ENCODE measurements at regions not wholly inside any gene's neighbourhood (a gene's known extent, or its start where the extent isn't known, plus 50 kb on each side); places are given as distances from the start of the nearest gene placed in this dataset.

DNA sequence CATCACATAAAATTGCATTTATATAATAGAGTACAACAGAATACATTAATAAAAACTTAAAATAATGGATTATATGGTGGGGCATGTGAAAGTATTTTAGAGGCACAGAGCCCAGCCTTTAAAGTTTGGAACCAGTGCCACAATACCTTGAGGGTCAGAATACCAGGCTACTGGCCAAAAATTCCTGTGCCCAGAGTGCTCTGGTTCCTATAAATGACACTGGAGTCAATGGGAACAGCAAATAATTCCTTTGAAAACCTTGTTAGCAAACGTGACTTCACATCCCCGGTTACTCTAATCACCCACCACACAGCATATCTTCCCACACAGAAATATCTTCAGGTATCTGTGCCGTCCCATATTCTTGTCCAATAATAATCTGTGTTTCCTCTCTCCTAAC, 1242.6 kb downstream of the DIAPH3 start:
- H3K4me1 ChIP-seq (ENCODE audit: insufficient read depth, insufficient read length): no peaks in the 10 kb centered on the region
- no peak for TF ChIP-seq YY1 (IDR thresholded peaks at IDR 0.05; ENCODE audit: insufficient read depth, insufficient read length)
- no peak for TF ChIP-seq ZNF274 (IDR thresholded peaks at IDR 0.05; ENCODE audit: low read depth, low read length)
- TF ChIP-seq SUZ12 (IDR thresholded peaks at IDR 0.05; ENCODE audit: extremely low read depth, insufficient read depth, insufficient read length): no peak
- no peaks in the 10 kb centered on the region for H3K9me3 ChIP-seq (ENCODE audit: insufficient read depth, low read length)
- H3K27me3 ChIP-seq (ENCODE audit: insufficient read depth, insufficient read length): no peaks in the 10 kb centered on the region
- H3K36me3 ChIP-seq (ENCODE audit: insufficient read depth, insufficient read length, low read length): no peaks in the 10 kb centered on the region
- DNase-seq (ENCODE audit: low read depth, low spot score): no peak
- no peak overlapping the region for H3K4me3 ChIP-seq (ENCODE audit: insufficient read length, low read depth)
- no peak overlapping the region for H3K9ac ChIP-seq (ENCODE audit: insufficient read length, low read depth)

- DNase-seq (ENCODE audit: low read depth, low spot score): no peak
- Histone ChIP-seq H3K9ac (ENCODE audit: insufficient read length, low read depth) (no peak overlapping the region), H3K27me3 (ENCODE audit: insufficient read depth, insufficient read length) (no peaks in the 10 kb centered on the region), H3K4me1 (ENCODE audit: insufficient read depth, insufficient read length) (no peaks in the 10 kb centered on the region), H3K4me3 (ENCODE audit: insufficient read length, low read depth) (no peak overlapping the region), H3K36me3 (ENCODE audit: insufficient read depth, insufficient read length, low read length) (no peaks in the 10 kb centered on the region), H3K9me3 (ENCODE audit: insufficient read depth, low read length) (no peaks in the 10 kb centered on the region)
- TF ChIP-seq YY1 (IDR thresholded peaks at IDR 0.05; ENCODE audit: insufficient read depth, insufficient read length): no peak
- TF ChIP-seq SUZ12 (IDR thresholded peaks at IDR 0.05; ENCODE audit: extremely low read depth, insufficient read depth, insufficient read length): no peak
- TF ChIP-seq ZNF274 (IDR thresholded peaks at IDR 0.05; ENCODE audit: low read depth, low read length): no peak
Measured at GRCh38 chr13:58926858-58927257, 1236.9 kb downstream of the DIAPH3 start.

GRCh38 chr13:58933475-58933874, 1230.3 kb downstream of the DIAPH3 start:
- no peak overlapping the region for H3K9ac ChIP-seq (ENCODE audit: insufficient read length, low read depth)
- H3K27me3 ChIP-seq (ENCODE audit: insufficient read depth, insufficient read length): no peaks in the 10 kb centered on the region
- H3K4me1 ChIP-seq (ENCODE audit: insufficient read depth, insufficient read length): no peaks in the 10 kb centered on the region
- no peaks in the 10 kb centered on the region for H3K9me3 ChIP-seq (ENCODE audit: insufficient read depth, low read length)
- H3K36me3 ChIP-seq (ENCODE audit: insufficient read depth, insufficient read length, low read length): no peaks in the 10 kb centered on the region
- DNase-seq (ENCODE audit: low read depth, low spot score): peak; percentile 11
- TF ChIP-seq YY1 (IDR thresholded peaks at IDR 0.05; ENCODE audit: insufficient read depth, insufficient read length) (no peak), SUZ12 (IDR thresholded peaks at IDR 0.05; ENCODE audit: extremely low read depth, insufficient read depth, insufficient read length) (no peak), ZNF274 (IDR thresholded peaks at IDR 0.05; ENCODE audit: low read depth, low read length) (no peak)
- no peak overlapping the region for H3K4me3 ChIP-seq (ENCODE audit: insufficient read length, low read depth)

DNA sequence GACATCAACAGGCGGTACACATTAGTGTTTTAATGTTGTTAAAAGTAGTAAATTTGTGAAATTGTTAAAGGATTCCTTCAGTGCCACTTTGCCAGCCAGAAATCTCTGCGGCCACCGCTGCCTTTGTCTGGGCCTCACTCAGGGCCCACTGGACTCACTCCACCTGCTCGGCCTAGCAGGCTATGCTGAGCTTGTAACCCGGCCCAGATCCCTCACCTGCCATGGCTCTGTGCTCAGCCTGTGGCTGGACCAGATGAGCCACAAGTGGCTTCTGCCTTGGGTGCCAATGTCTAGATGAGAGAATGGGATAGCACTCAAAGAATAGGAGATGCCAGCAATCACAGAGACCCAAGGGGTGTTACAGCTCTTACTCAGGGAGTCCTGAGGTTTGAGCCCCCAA, 1228.0 kb downstream of the DIAPH3 start:
- TF ChIP-seq YY1 (IDR thresholded peaks at IDR 0.05; ENCODE audit: insufficient read depth, insufficient read length) (no peak), SUZ12 (IDR thresholded peaks at IDR 0.05; ENCODE audit: extremely low read depth, insufficient read depth, insufficient read length) (no peak), ZNF274 (IDR thresholded peaks at IDR 0.05; ENCODE audit: low read depth, low read length) (no peak)
- Histone ChIP-seq H3K27me3 (ENCODE audit: insufficient read depth, insufficient read length) (no peaks in the 10 kb centered on the region), H3K36me3 (ENCODE audit: insufficient read depth, insufficient read length, low read length) (no peaks in the 10 kb centered on the region), H3K4me1 (ENCODE audit: insufficient read depth, insufficient read length) (no peaks in the 10 kb centered on the region), H3K9me3 (ENCODE audit: insufficient read depth, low read length) (no peaks in the 10 kb centered on the region), H3K4me3 (ENCODE audit: insufficient read length, low read depth) (no peak overlapping the region), H3K9ac (ENCODE audit: insufficient read length, low read depth) (no peak overlapping the region)
- DNase-seq (ENCODE audit: low read depth, low spot score): no peak

GRCh38 chr13:58946274-58946673, 1217.5 kb downstream of the DIAPH3 start:
- no peaks in the 10 kb centered on the region for H3K4me1 ChIP-seq (ENCODE audit: insufficient read depth, insufficient read length)
- TF ChIP-seq YY1 (IDR thresholded peaks at IDR 0.05; ENCODE audit: insufficient read depth, insufficient read length) (no peak), SUZ12 (IDR thresholded peaks at IDR 0.05; ENCODE audit: extremely low read depth, insufficient read depth, insufficient read length) (no peak), ZNF274 (IDR thresholded peaks at IDR 0.05; ENCODE audit: low read depth, low read length) (no peak)
- H3K27me3 ChIP-seq (ENCODE audit: insufficient read depth, insufficient read length): no peaks in the 10 kb centered on the region
- H3K36me3 ChIP-seq (ENCODE audit: insufficient read depth, insufficient read length, low read length): no peaks in the 10 kb centered on the region
- H3K9ac ChIP-seq (ENCODE audit: insufficient read length, low read depth): no peak overlapping the region
- H3K4me3 ChIP-seq (ENCODE audit: insufficient read length, low read depth): no peak overlapping the region
- no peak for DNase-seq (ENCODE audit: low read depth, low spot score)
- no peaks in the 10 kb centered on the region; the same call in 1 of the 2 replicates for H3K9me3 ChIP-seq (ENCODE audit: insufficient read depth, low read length)

DNA sequence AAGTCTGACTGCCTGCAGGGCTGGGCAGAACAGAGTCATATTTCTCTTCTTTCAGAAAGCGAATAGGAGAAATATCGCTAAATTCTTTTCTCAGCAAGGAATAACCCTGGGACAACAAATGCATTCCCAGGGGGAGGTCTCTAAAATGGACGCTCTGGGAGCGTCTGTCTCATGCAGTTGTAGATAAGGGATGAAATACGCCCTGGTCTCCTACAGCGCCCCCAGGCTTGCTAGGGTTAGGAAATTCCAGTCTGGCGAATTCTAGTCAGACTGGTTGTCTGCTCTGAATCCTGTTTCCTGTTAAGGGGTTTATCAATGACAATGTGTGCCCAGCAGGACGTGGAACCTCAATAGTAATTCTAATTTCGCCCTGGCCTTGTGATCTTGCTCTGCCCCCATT, 1214.1 kb downstream of the DIAPH3 start:
- Histone ChIP-seq H3K4me1 (ENCODE audit: insufficient read depth, insufficient read length) (no peaks in the 10 kb centered on the region), H3K9me3 (ENCODE audit: insufficient read depth, low read length) (no peaks in the 10 kb centered on the region; the same call in 1 of the 2 replicates)
- peak; percentile 2 for DNase-seq (ENCODE audit: low read depth, low spot score)

GRCh38 chr13:58950911-58951310, 1212.8 kb downstream of the DIAPH3 start:
- TF ChIP-seq SUZ12 (IDR thresholded peaks at IDR 0.05; ENCODE audit: extremely low read depth, insufficient read depth, insufficient read length) (no peak), ZNF274 (IDR thresholded peaks at IDR 0.05; ENCODE audit: low read depth, low read length) (no peak), YY1 (IDR thresholded peaks at IDR 0.05; ENCODE audit: insufficient read depth, insufficient read length) (no peak)
- H3K27me3 ChIP-seq (ENCODE audit: insufficient read depth, insufficient read length): no peaks in the 10 kb centered on the region
- no peak overlapping the region for H3K4me3 ChIP-seq (ENCODE audit: insufficient read length, low read depth)
- no peaks in the 10 kb centered on the region; the same call in 1 of the 2 replicates for H3K9me3 ChIP-seq (ENCODE audit: insufficient read depth, low read length)
- no peaks in the 10 kb centered on the region for H3K4me1 ChIP-seq (ENCODE audit: insufficient read depth, insufficient read length)
- DNase-seq (ENCODE audit: low read depth, low spot score): no peak
- no peaks in the 10 kb centered on the region for H3K36me3 ChIP-seq (ENCODE audit: insufficient read depth, insufficient read length, low read length)
- no peak overlapping the region for H3K9ac ChIP-seq (ENCODE audit: insufficient read length, low read depth)

More for the DNA sequence above, 1214.1 kb downstream of the DIAPH3 start:
- Histone ChIP-seq H3K9ac (ENCODE audit: insufficient read length, low read depth) (no peak overlapping the region), H3K36me3 (ENCODE audit: insufficient read depth, insufficient read length, low read length) (no peaks in the 10 kb centered on the region), H3K4me3 (ENCODE audit: insufficient read length, low read depth) (no peak overlapping the region), H3K27me3 (ENCODE audit: insufficient read depth, insufficient read length) (no peaks in the 10 kb centered on the region)
- no peak for TF ChIP-seq YY1 (IDR thresholded peaks at IDR 0.05; ENCODE audit: insufficient read depth, insufficient read length)
- TF ChIP-seq ZNF274 (IDR thresholded peaks at IDR 0.05; ENCODE audit: low read depth, low read length): no peak
- no peak for TF ChIP-seq SUZ12 (IDR thresholded peaks at IDR 0.05; ENCODE audit: extremely low read depth, insufficient read depth, insufficient read length)

All from NT2/D1 (cell line).